Renal pelvis (tissue), 1 donor: ENCODE measurements at regions not wholly inside any gene's neighbourhood (a gene's known extent, or its start where the extent isn't known, plus 50 kb on each side); places are given as distances from the start of the nearest gene placed in this dataset.

Experiments used
- DNase-seq: peaks from one replicate; pipeline ENCODE4 v3.0.0-alpha.2; 2013

DNA sequence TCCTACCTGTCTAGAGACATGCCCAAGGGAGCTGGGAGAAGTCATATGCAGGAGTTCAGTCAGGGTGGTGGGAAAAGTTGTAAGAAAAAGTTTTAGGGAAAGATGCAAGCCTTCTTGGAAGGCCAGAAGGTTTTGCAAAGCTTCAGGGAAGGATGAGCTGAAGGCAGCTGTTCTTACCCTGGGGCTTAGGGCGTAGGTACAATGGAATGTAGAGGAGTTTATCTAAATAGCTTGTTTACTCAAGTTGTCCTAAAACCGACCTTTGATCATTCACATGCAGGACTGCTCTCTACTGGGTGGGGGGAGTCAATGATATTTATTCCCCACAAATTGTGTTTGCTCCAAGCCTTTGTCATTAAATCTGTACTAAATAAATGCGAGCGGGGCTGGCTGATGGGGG is 277.0 kb downstream of the CRPPA start:
- DNase-seq, result no peak

- DNase-seq, result no peak
These were observed 283.4 kb downstream of the CRPPA start for GRCh38 chr7:16137944-16138343.

DNA sequence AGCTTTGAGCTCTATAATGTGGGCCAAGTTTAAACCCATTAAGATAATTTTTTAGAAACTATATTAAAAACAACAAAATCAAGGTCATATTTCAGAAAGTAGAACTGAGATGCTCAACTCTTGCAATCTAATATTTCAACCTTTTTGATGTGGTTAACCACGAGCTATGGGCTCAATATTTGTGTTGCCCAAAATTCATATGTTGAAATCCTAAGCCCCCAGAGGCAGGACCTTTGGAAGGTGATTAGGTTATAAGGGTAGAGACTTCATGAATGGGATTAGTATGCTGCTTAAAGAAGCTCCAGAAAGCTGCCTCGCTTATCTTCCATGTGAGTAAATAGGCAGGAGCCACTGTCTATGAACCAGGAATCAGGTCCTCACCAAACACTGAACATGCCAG is 284.4 kb downstream of the CRPPA start:
- DNase-seq, result no peak

- DNase-seq, result no peak
These were observed 285.7 kb downstream of the CRPPA start for GRCh38 chr7:16135658-16136057.

GRCh38 chr7:16130111-16131110 is 290.9 kb downstream of the CRPPA start:
- DNase-seq, result no peak

- no peak for DNase-seq
These were observed 291.8 kb downstream of the CRPPA start for GRCh38 chr7:16129431-16130110.

- DNase-seq, result no peak
These were observed 298.1 kb downstream of the CRPPA start for GRCh38 chr7:16123117-16123770.

- no peak for DNase-seq
These were observed 299.4 kb downstream of the CRPPA start for GRCh38 chr7:16121876-16122390.

- DNase-seq, result no peak
These were observed 306.0 kb downstream of the CRPPA start for GRCh38 chr7:16115374-16115773.

DNA sequence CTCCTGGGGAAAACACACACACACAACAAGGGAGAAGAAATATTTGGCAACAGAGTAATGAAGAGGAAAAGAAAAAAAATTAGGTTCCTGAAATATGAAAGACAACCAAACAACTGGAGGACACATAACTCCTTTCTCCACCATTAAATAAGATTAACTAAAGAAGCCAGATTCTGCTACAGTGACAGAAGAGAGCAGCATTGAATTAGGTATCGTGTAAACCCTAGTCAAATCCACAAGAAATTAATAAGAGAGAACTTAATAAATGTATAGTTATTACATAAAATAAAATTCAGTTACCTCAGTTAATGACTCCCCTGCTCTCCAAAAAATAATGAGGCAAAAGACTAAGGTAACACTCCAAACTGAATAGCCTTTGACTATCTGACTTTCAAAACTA is 306.7 kb downstream of the CRPPA start:
- DNase-seq, result no peak

- DNase-seq, result no peak
These were observed 307.3 kb downstream of the CRPPA start for GRCh38 chr7:16114071-16114470.

DNA sequence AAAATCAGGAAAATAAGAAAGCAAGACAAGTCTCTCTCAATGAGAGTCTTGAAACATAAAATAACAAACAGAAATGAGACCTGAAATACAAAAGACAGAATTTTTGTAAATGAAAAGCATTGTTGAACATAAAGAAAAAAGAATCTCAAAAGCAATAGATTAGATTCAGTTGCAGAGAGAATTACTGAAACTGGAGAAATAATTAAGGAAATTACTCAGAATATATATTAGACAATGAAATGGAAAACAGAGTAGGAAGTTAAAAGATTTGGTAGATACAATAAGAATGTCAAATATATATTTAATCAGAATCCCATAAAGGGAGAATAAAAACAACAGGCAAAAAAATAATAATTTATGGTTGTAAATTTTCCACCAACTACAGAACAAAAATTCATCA is 308.3 kb downstream of the CRPPA start:
- DNase-seq, result no peak

DNA sequence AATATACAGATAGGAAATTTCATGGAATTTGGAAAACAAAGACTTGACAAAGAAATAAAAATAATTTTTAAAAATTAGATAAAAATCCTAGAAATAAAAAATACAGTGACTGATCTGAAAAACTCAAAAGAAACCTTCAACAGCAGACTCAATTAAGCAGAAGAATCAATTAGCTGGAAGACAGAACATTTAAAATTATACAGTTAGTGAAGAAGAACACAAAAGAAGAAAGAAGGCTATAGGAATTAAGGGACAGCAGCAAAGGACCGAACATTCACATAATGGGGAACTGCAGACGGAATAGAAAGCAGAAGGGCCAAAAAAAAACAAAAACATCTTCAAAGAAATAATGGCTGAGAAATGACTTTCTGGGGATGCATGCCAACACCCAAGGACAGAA is 314.5 kb downstream of the CRPPA start:
- no peak for DNase-seq

DNA sequence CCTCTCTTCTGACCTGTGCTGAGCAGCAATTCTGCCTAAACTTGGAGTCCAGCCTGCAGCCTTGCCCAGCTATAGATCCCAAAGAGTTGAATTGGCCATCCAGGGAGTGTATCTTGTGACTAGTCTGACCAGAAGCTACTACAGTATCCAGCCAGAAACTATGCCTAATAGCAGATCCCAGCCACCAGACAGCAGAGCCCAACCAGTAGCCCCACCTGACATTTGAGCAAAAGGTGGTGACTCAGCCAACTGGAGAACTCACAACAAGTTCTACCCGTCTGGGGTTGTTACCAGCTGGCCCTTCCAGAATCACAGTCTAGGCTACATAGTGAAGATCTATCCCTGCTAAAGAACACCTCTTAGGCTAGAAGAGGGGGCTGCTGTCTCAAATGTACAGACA is 315.0 kb downstream of the CRPPA start:
- no peak for DNase-seq

GRCh38 chr7:16099302-16099849 is 322.0 kb downstream of the CRPPA start:
- no peak for DNase-seq

DNA sequence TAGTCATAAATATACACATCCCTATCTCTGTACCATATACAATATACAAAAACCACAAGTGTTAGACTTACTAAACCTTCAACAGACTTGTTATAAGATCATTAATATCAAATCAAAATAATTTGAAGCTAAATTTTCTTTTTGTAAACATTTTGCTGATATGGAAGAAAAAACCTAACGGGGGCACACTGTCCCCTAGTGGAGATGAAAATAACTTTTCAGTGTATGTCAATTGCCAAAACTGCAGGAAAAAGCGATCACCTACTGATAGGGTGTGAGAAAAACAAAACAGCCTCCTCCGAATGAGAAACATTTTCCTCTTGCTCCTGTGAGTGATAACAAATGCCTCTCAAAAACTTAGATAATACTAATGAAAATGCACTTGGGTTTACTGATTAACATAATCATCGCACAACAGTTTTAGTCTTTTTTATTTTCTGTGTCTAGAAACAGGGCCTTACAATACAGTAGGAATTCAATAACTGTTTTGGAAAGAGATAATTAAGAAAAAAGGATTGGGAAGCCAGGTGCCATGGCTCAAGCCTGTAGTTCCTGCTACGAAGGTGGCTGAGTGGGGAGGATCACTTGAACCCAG is 322.7 kb downstream of the CRPPA start:
- no peak for DNase-seq

- DNase-seq, result no peak
These were observed 323.3 kb downstream of the CRPPA start for GRCh38 chr7:16098058-16098457.

DNA sequence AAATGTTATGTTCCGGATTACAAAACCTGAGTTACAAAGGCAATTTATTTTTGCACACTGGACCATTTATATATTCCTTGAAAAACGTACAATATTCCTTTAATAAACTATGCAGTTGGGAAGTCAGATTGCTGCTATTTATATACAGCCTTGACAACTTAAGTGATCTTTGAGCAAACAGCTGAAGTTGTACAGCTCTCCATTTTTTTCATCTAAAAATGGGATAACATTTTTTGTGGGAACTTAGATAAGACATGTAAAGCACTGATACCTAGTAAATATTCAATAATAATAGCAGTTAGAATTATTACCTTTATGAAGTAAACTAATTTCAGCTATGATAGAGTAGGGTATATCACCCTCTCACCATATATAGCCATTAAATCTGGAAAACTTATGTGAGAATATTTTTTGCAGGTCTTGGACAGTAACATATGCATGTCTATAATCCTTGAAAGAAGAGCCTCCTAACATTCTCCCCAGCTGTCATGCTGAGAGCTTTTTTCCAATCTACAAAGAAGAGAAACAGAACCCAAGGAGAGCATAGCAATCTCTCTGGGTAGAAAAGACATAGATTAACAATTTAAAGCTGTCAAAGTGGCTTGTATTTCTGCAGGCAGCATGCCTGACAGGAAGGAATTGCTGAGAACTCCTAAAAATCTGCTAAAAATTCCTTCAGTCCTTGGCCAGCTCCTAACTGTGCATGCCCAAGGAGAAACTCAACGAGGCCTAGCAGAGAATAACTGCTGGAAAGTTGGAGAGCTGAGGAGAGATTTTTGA is 326.0 kb downstream of the CRPPA start:
- DNase-seq, result no peak

- no peak for DNase-seq
These were observed 326.7 kb downstream of the CRPPA start for GRCh38 chr7:16094651-16095050.

- no peak for DNase-seq
These were observed 328.6 kb downstream of the CRPPA start for GRCh38 chr7:16092711-16093110.
